ENCODE measurements at regions not wholly inside any gene's neighbourhood (a gene's known extent, or its start where the extent isn't known, plus 50 kb on each side); places are given as distances from the start of the nearest gene placed in this dataset.

DNA sequence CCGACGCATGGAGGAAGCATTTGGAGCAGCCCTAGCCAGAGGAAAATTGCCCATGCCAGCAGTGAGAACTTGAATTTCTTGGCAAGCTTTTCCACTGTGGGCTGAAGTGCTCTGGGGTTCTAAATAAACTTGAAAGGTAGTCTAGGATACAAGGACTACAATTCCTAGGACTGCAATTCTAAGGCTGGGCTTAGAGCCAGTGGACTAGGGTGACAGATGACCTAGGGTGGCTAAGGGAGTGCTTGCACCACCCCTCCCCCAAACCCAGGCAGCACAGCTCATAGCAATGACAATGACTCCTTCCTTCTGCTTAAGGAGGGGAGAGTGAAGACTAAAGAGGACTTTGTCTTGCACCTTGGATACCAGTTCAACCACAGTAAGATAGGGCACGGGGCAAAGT, 122.3 kb downstream of the THBS2 start:
- TF ChIP-seq, protein P1, sequence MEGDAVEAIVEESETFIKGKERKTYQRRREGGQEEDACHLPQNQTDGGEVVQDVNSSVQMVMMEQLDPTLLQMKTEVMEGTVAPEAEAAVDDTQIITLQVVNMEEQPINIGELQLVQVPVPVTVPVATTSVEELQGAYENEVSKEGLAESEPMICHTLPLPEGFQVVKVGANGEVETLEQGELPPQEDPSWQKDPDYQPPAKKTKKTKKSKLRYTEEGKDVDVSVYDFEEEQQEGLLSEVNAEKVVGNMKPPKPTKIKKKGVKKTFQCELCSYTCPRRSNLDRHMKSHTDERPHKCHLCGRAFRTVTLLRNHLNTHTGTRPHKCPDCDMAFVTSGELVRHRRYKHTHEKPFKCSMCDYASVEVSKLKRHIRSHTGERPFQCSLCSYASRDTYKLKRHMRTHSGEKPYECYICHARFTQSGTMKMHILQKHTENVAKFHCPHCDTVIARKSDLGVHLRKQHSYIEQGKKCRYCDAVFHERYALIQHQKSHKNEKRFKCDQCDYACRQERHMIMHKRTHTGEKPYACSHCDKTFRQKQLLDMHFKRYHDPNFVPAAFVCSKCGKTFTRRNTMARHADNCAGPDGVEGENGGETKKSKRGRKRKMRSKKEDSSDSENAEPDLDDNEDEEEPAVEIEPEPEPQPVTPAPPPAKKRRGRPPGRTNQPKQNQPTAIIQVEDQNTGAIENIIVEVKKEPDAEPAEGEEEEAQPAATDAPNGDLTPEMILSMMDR (IDR thresholded peaks at IDR 0.05) = no peak
- TF ChIP-seq POLR2A (IDR thresholded peaks at IDR 0.05) (no peak), EP300 (IDR thresholded peaks at IDR 0.05) (no peak), POLR2AphosphoS5 (IDR thresholded peaks at IDR 0.05) (no peak)

Data from stomach (tissue), 4 donors.